SK-N-SH treated with all-trans-retinoic acid at 6 μM for 48 hours (cell line): ENCODE measurements at regions not wholly inside any gene's neighbourhood (a gene's known extent, or its start where the extent isn't known, plus 50 kb on each side); places are given as distances from the start of the nearest gene placed in this dataset.

Source experiments
- ATAC-seq: fragments of 200-7000 bp; cut with Tn5 transposase; 3 replicates; pipeline ENCODE4 v1.9.1; 2020; ENCODE audit warnings: mild to moderate bottlenecking, moderate library complexity
- ARNTL ChIP-seq: fragments of 450-650 bp; formaldehyde crosslinking; IDR thresholded peaks from 2 replicates; pipeline ENCODE4 v1.5.0; 2020; ENCODE audit warnings: low read depth, mild to moderate bottlenecking, moderate library complexity, borderline replicate concordance
- BACH2 ChIP-seq: fragments of 250-450 bp; sonication (Bioruptor Pico); IDR thresholded peaks from 2 replicates; pipeline ENCODE4 v1.9.0; 2021; ENCODE audit warnings: mild to moderate bottlenecking, borderline replicate concordance
- CSDC2 ChIP-seq: fragments of 250-450 bp; sonication (Bioruptor Pico); IDR thresholded peaks from 2 replicates; pipeline ENCODE4 v1.5.0; 2020; ENCODE audit warnings: mild to moderate bottlenecking, moderate library complexity
- ESRRG ChIP-seq: fragments of 250-450 bp; sonication (Bioruptor Pico); IDR thresholded peaks from 2 replicates; pipeline ENCODE4 v1.6.1; 2021; ENCODE audit warnings: mild to moderate bottlenecking
- GLIS3 ChIP-seq: fragments of 250-450 bp; sonication (Bioruptor Pico); IDR thresholded peaks from 2 replicates; pipeline ENCODE4 v1.5.0; 2020; ENCODE audit warnings: mild to moderate bottlenecking, moderate library complexity
- ISL1 ChIP-seq: fragments of 250-450 bp; sonication (Bioruptor Pico); IDR thresholded peaks from 2 replicates; pipeline ENCODE4 v2.1.2; 2022; ENCODE audit warnings: mild to moderate bottlenecking, moderate library complexity
- OSR1 ChIP-seq: fragments of 250-450 bp; sonication (Bioruptor Pico); IDR thresholded peaks from 2 replicates; pipeline ENCODE4 v1.8.0; 2022; ENCODE audit warnings: moderate library complexity, mild to moderate bottlenecking, inconsistent platforms
- POU6F1 ChIP-seq: fragments of 250-450 bp; sonication (Bioruptor Pico); IDR thresholded peaks from 2 replicates; pipeline ENCODE4 v1.8.0; 2021; ENCODE audit warnings: low read depth, mild to moderate bottlenecking, moderate library complexity, borderline replicate concordance
- PPARA ChIP-seq: fragments of 250-450 bp; sonication (Bioruptor Pico); IDR thresholded peaks from 2 replicates; pipeline ENCODE4 v1.5.0; 2020; ENCODE audit warnings: mild to moderate bottlenecking, borderline replicate concordance
- RARB ChIP-seq: fragments of 250-450 bp; sonication (Bioruptor Pico); IDR thresholded peaks from 2 replicates; pipeline ENCODE4 v1.8.0; 2021; ENCODE audit warnings: mild to moderate bottlenecking, moderate library complexity
- SNAI2 ChIP-seq: fragments of 250-450 bp; sonication (Bioruptor Pico); IDR thresholded peaks from 2 replicates; pipeline ENCODE4 v1.5.0; 2020; ENCODE audit warnings: mild to moderate bottlenecking, moderate library complexity
- TCF4 ChIP-seq: fragments of 250-450 bp; sonication (Bioruptor Pico); IDR thresholded peaks from 2 replicates; pipeline ENCODE4 v1.8.0; 2021; ENCODE audit warnings: mild to moderate bottlenecking, moderate library complexity, borderline replicate concordance
- TOX ChIP-seq: fragments of 250-450 bp; sonication (Bioruptor Pico); IDR thresholded peaks from 2 replicates; pipeline ENCODE4 v1.8.0; 2021; ENCODE audit warnings: mild to moderate bottlenecking, moderate library complexity, borderline replicate concordance
- TSHZ2 ChIP-seq: fragments of 250-450 bp; sonication (Bioruptor Pico); IDR thresholded peaks from 2 replicates; pipeline ENCODE4 v1.5.0; 2020; ENCODE audit warnings: mild to moderate bottlenecking, moderate library complexity
- ZC3H10 ChIP-seq: fragments of 250-450 bp; sonication (Bioruptor Pico); IDR thresholded peaks from 2 replicates; pipeline ENCODE4 v1.5.1; 2021; ENCODE audit warnings: mild to moderate bottlenecking, moderate library complexity
- ZFP30 ChIP-seq: fragments of 450-650 bp; formaldehyde crosslinking; IDR thresholded peaks from 2 replicates; pipeline ENCODE4 v1.5.0; 2022; ENCODE audit warnings: mild to moderate bottlenecking, moderate library complexity
- ZNF565 ChIP-seq: fragments of 450-650 bp; formaldehyde crosslinking; conservative IDR thresholded peaks from 2 replicates; pipeline ENCODE4 v1.5.0; 2020; ENCODE audit warnings: low read depth, mild to moderate bottlenecking, moderate library complexity
- ZNF8 ChIP-seq: fragments of 450-650 bp; formaldehyde crosslinking; IDR thresholded peaks from 2 replicates; pipeline ENCODE4 v1.5.0; 2020; ENCODE audit warnings: mild to moderate bottlenecking, moderate library complexity

- TF ChIP-seq GLIS3 (CRISPR knock-in tag) (no peak), TSHZ2 (no peak), TOX (no peak), ZNF565 (CRISPR knock-in tag) (no peak), ISL1 (CRISPR knock-in tag) (no peak), ESRRG (CRISPR knock-in tag) (no peak), OSR1 (CRISPR knock-in tag) (no peak), PPARA (CRISPR knock-in tag) (no peak), TCF4 (CRISPR knock-in tag) (no peak), ZC3H10 (no peak)
- ATAC-seq = no peak
Measured at GRCh38 chr5:40383749-40384651, 295.7 kb upstream of the PTGER4 start.

- TF ChIP-seq SNAI2 (CRISPR knock-in tag) (no peak), ARNTL (CRISPR knock-in tag) (no peak), POU6F1 (CRISPR knock-in tag) (no peak), ISL1 (CRISPR knock-in tag) (no peak), BACH2 (CRISPR knock-in tag) (no peak), PPARA (CRISPR knock-in tag) (no peak), TOX (no peak), ESRRG (CRISPR knock-in tag) (no peak), ZNF8 (CRISPR knock-in tag) (no peak), TCF4 (CRISPR knock-in tag) (no peak), CSDC2 (CRISPR knock-in tag) (no peak), OSR1 (CRISPR knock-in tag) (no peak), RARB (CRISPR knock-in tag) (no peak), ZFP30 (CRISPR knock-in tag) (no peak), ZNF565 (CRISPR knock-in tag) (no peak), TSHZ2 (no peak)
- ATAC-seq = no peak
Measured at GRCh38 chr5:40381676-40382363, 297.9 kb upstream of the PTGER4 start.

- TF ChIP-seq ISL1 (CRISPR knock-in tag) = no peak
- no peak for TF ChIP-seq TOX
- no peak for TF ChIP-seq ARNTL (CRISPR knock-in tag)
- no peak for TF ChIP-seq TSHZ2
- no peak for TF ChIP-seq POU6F1 (CRISPR knock-in tag)
- no peak for TF ChIP-seq ZC3H10
- TF ChIP-seq RARB (CRISPR knock-in tag) = no peak
- no peak for TF ChIP-seq TCF4 (CRISPR knock-in tag)
- TF ChIP-seq ESRRG (CRISPR knock-in tag) = no peak
- TF ChIP-seq ZNF565 (CRISPR knock-in tag) = no peak
- no peak for TF ChIP-seq ZNF8 (CRISPR knock-in tag)
- no peak for TF ChIP-seq ZFP30 (CRISPR knock-in tag)
- TF ChIP-seq CSDC2 (CRISPR knock-in tag) = no peak
- TF ChIP-seq SNAI2 (CRISPR knock-in tag) = no peak
- no peak for ATAC-seq
Measured at GRCh38 chr5:40381016-40381415, 298.7 kb upstream of the PTGER4 start.
